ENCODE measurements at regions not wholly inside any gene's neighbourhood (a gene's known extent, or its start where the extent isn't known, plus 50 kb on each side); places are given as distances from the start of the nearest gene placed in this dataset.

GRCh38 chr9:754150-754931, 87.2 kb upstream of the DMRT1 start:
- WGBS, 5 donors = 68 to 87% (median 78%) methylated on average over 9 of the region's 9 CpGs
- intact Hi-C loops (cut with DNase I; ENCODE audit: low total_unique reads) = no loop called here

GRCh38 chr9:755454-756381, 85.8 kb upstream of the DMRT1 start:
- WGBS, 5 donors = 63 to 81% (median 72%) methylated on average over 12 of the region's 12 CpGs
- peak in 1 of 3 donors; percentile 31 for TF ChIP-seq POLR2AphosphoS5 (IDR thresholded peaks at IDR 0.05)
- TF ChIP-seq CTCF (IDR thresholded peaks at IDR 0.05 in 8 of 11, conservative IDR thresholded peaks at IDR 0.05 in 3 of 11) = no peak
- TF ChIP-seq POLR2A (IDR thresholded peaks at IDR 0.05) = no peak

More at GRCh38 chr9:754150-754931, 87.2 kb upstream of the DMRT1 start:
- DNase-seq = no peak
- H3K4me1 ChIP-seq = peaks cover 3 to 41% (median 31%) of the 10 kb centered on the region in 6 donors
- no peak overlapping the region for H3K4me3 ChIP-seq
- no peaks in the 10 kb centered on the region for H3K27me3 ChIP-seq (replicated peaks in 1 of 7)
- no peaks in the 10 kb centered on the region for H3K36me3 ChIP-seq
- TF ChIP-seq CTCF (IDR thresholded peaks at IDR 0.05 in 8 of 11, conservative IDR thresholded peaks at IDR 0.05 in 3 of 11) = no peak
- no peak for TF ChIP-seq POLR2AphosphoS5 (IDR thresholded peaks at IDR 0.05)
- no peak for TF ChIP-seq POLR2A (IDR thresholded peaks at IDR 0.05)
- H3K27ac ChIP-seq = no peak overlapping the region
- H3K9me3 ChIP-seq = no peaks in the 10 kb centered on the region

GRCh38 chr9:757246-757881, 84.1 kb upstream of the DMRT1 start:
- H3K9me3 ChIP-seq = no peaks in the 10 kb centered on the region
- H3K27me3 ChIP-seq (replicated peaks in 1 of 7) = no peaks in the 10 kb centered on the region
- intact Hi-C loops (cut with DNase I; ENCODE audit: low total_unique reads) = no loop called here
- peaks cover 0 to 13% (median 8%) of the 10 kb centered on the region in 6 donors for H3K4me1 ChIP-seq
- no peak overlapping the region for H3K27ac ChIP-seq
- WGBS, 5 donors = 66 to 76% (median 70%) methylated on average over 13 of the region's 13 CpGs
- DNase-seq = no peak
- H3K36me3 ChIP-seq = no peaks in the 10 kb centered on the region
- TF ChIP-seq POLR2A (IDR thresholded peaks at IDR 0.05) = no peak
- TF ChIP-seq CTCF (IDR thresholded peaks at IDR 0.05 in 8 of 11, conservative IDR thresholded peaks at IDR 0.05 in 3 of 11) = peak in 7 of 11 experiments; percentile 34 to 53 (median 45)
- H3K4me3 ChIP-seq = no peak overlapping the region

More at GRCh38 chr9:755454-756381, 85.8 kb upstream of the DMRT1 start:
- H3K4me1 ChIP-seq = peaks cover 0 to 28% (median 17%) of the 10 kb centered on the region in 6 donors
- peak overlapping the region in 3 of 8 donors; percentile 11 to 53 (median 40) for H3K27ac ChIP-seq
- H3K36me3 ChIP-seq = no peaks in the 10 kb centered on the region
- H3K27me3 ChIP-seq (replicated peaks in 1 of 7) = no peaks in the 10 kb centered on the region
- intact Hi-C loops (cut with DNase I; ENCODE audit: low total_unique reads) = no loop called here
- H3K9me3 ChIP-seq = no peaks in the 10 kb centered on the region
- DNase-seq = no peak
- H3K4me3 ChIP-seq = no peak overlapping the region
